HEK293T (cell line): ENCODE measurements at regions not wholly inside any gene's neighbourhood (a gene's known extent, or its start where the extent isn't known, plus 50 kb on each side); places are given as distances from the start of the nearest gene placed in this dataset.

Source experiments
- ARNT ChIP-seq: fragments of 450-650 bp; IDR thresholded peaks from 2 replicates; pipeline ENCODE4 v1.6.1; 2017; ENCODE audit warnings: mild to moderate bottlenecking
- BHLHE40 ChIP-seq: fragments of 450-650 bp; IDR thresholded peaks from 2 replicates; pipeline ENCODE4 v1.6.1; 2016; ENCODE audit warnings: mild to moderate bottlenecking, moderate library complexity, borderline replicate concordance
- ELF4 ChIP-seq: fragments of 450-650 bp; IDR thresholded peaks from 2 replicates; pipeline ENCODE4 v1.6.1; 2017; ENCODE audit warnings: antibody characterized with exemption
- FOXA1 ChIP-seq: fragments of 450-650 bp; IDR thresholded peaks from 2 replicates; pipeline ENCODE4 v1.6.1; 2016; ENCODE audit warnings: mild to moderate bottlenecking
- FOXK2 ChIP-seq: fragments of 450-650 bp; IDR thresholded peaks from 2 replicates; pipeline ENCODE4 v1.6.1; 2016; ENCODE audit warnings: mild to moderate bottlenecking
- FOXM1 ChIP-seq: fragments of 450-650 bp; IDR thresholded peaks from 2 replicates; pipeline ENCODE4 v1.6.1; 2017; ENCODE audit warnings: mild to moderate bottlenecking, borderline replicate concordance
- L3MBTL2 ChIP-seq: fragments of 450-650 bp; conservative IDR thresholded peaks from 2 replicates; pipeline ENCODE4 v1.6.1; 2016; ENCODE audit warnings: mild to moderate bottlenecking
- LEF1 ChIP-seq: fragments of 450-650 bp; IDR thresholded peaks from 2 replicates; pipeline ENCODE4 v1.6.1; 2017; ENCODE audit warnings: mild to moderate bottlenecking, borderline replicate concordance
- NFRKB ChIP-seq: fragments of 450-650 bp; IDR thresholded peaks from 2 replicates; pipeline ENCODE4 v1.6.1; 2016; ENCODE audit warnings: mild to moderate bottlenecking, moderate library complexity
- PKNOX1 ChIP-seq: fragments of 450-650 bp; IDR thresholded peaks from 2 replicates; pipeline ENCODE4 v1.6.1; 2016
- SP1 ChIP-seq: fragments of 450-650 bp; IDR thresholded peaks from 2 replicates; pipeline ENCODE4 v1.6.1; 2017
- SUZ12 ChIP-seq: fragments of 450-650 bp; IDR thresholded peaks from 2 replicates; pipeline ENCODE4 v1.6.1; 2016; ENCODE audit warnings: mild to moderate bottlenecking
- TARDBP ChIP-seq: fragments of 450-650 bp; IDR thresholded peaks from 2 replicates; pipeline ENCODE4 v1.6.1; 2016
- ZNF384 ChIP-seq: fragments of 450-650 bp; IDR thresholded peaks from 2 replicates; pipeline ENCODE4 v1.6.1; 2016

- TF ChIP-seq SP1 (no peak), PKNOX1 (no peak), ARNT (no peak), SUZ12 (no peak), NFRKB (no peak), ELF4 (no peak), TARDBP (no peak), BHLHE40 (no peak), ZNF384 (no peak), FOXA1 (no peak), FOXK2 (no peak), LEF1 (no peak), FOXM1 (no peak), L3MBTL2 (no peak)
Measured at GRCh38 chr15:48059791-48060190, 61.0 kb upstream of the SLC24A5 start.
